ENCODE measurements at regions not wholly inside any gene's neighbourhood (a gene's known extent, or its start where the extent isn't known, plus 50 kb on each side); places are given as distances from the start of the nearest gene placed in this dataset.

- no peaks in the 10 kb centered on the region for H3K9me3 ChIP-seq
- ATAC-seq (ENCODE audit: insufficient number of reproducible peaks, low FRiP score, low read depth), result no peak
These were observed 591.3 kb upstream of the ZNF804A start for GRCh38 chr2:184006998-184007397.

GRCh38 chr2:184026961-184027360 lies 571.4 kb upstream of the ZNF804A start:
- TF ChIP-seq CTCF (IDR thresholded peaks at IDR 0.05), result no peak
- ATAC-seq (ENCODE audit: insufficient number of reproducible peaks, low FRiP score, low read depth) (no peak), DNase-seq (ENCODE audit: low spot score) (no peak)
- Histone ChIP-seq H3K4me3 (no peak overlapping the region), H3K27me3 (replicated peaks; ENCODE audit: insufficient read depth) (no peaks in the 10 kb centered on the region), H3K4me1 (ENCODE audit: control insufficient read depth in 1 of 2, low read depth in 2 of 2) (no peaks in the 10 kb centered on the region), H3K27ac (no peak overlapping the region), H3K36me3 (no peaks in the 10 kb centered on the region), H3K9me3 (no peaks in the 10 kb centered on the region)

More at GRCh38 chr2:184006998-184007397, 591.3 kb upstream of the ZNF804A start:
- no peak for TF ChIP-seq CTCF (IDR thresholded peaks at IDR 0.05)
- Histone ChIP-seq H3K4me1 (ENCODE audit: control insufficient read depth in 1 of 2, low read depth in 2 of 2) (no peaks in the 10 kb centered on the region), H3K27me3 (replicated peaks; ENCODE audit: insufficient read depth) (no peaks in the 10 kb centered on the region), H3K27ac (no peak overlapping the region), H3K4me3 (no peak overlapping the region), H3K36me3 (no peaks in the 10 kb centered on the region)
- DNase-seq (ENCODE audit: low spot score), result no peak

GRCh38 chr2:184030245-184030644 lies 568.1 kb upstream of the ZNF804A start:
- no peaks in the 10 kb centered on the region for H3K9me3 ChIP-seq
- no peak for TF ChIP-seq CTCF (IDR thresholded peaks at IDR 0.05)
- no peak for DNase-seq (ENCODE audit: low spot score)
- H3K4me1 ChIP-seq (ENCODE audit: control insufficient read depth in 1 of 2, low read depth in 2 of 2), result peaks cover 0 to 6% of the 10 kb centered on the region in 2 donors
- H3K27me3 ChIP-seq (replicated peaks; ENCODE audit: insufficient read depth), result no peaks in the 10 kb centered on the region
- no peak for ATAC-seq (ENCODE audit: insufficient number of reproducible peaks, low FRiP score, low read depth)
- H3K4me3 ChIP-seq, result no peak overlapping the region
- H3K27ac ChIP-seq, result no peak overlapping the region
- H3K36me3 ChIP-seq, result no peaks in the 10 kb centered on the region

- no peak for DNase-seq (ENCODE audit: low spot score)
- Histone ChIP-seq H3K4me1 (ENCODE audit: control insufficient read depth in 1 of 2, low read depth in 2 of 2) (peaks cover 0 to 6% of the 10 kb centered on the region in 2 donors), H3K27me3 (replicated peaks; ENCODE audit: insufficient read depth) (no peaks in the 10 kb centered on the region), H3K36me3 (no peaks in the 10 kb centered on the region), H3K4me3 (no peak overlapping the region), H3K9me3 (no peaks in the 10 kb centered on the region), H3K27ac (no peak overlapping the region)
- ATAC-seq (ENCODE audit: insufficient number of reproducible peaks, low FRiP score, low read depth), result no peak
- no peak for TF ChIP-seq CTCF (IDR thresholded peaks at IDR 0.05)
These were observed 567.3 kb upstream of the ZNF804A start for GRCh38 chr2:184030989-184031388.

GRCh38 chr2:184031402-184032147 lies 566.8 kb upstream of the ZNF804A start:
- no peaks in the 10 kb centered on the region for H3K27me3 ChIP-seq (replicated peaks; ENCODE audit: insufficient read depth)
- DNase-seq (ENCODE audit: low spot score) (no peak), ATAC-seq (ENCODE audit: insufficient number of reproducible peaks, low FRiP score, low read depth) (no peak)
- no peaks in the 10 kb centered on the region for H3K36me3 ChIP-seq
- no peaks in the 10 kb centered on the region for H3K9me3 ChIP-seq
- H3K4me3 ChIP-seq, result no peak overlapping the region
- TF ChIP-seq CTCF (IDR thresholded peaks at IDR 0.05), result no peak
- H3K4me1 ChIP-seq (ENCODE audit: control insufficient read depth in 1 of 2, low read depth in 2 of 2), result peaks cover 0 to 6% of the 10 kb centered on the region in 2 donors
- no peak overlapping the region for H3K27ac ChIP-seq
